ENCODE measurements at regions not wholly inside any gene's neighbourhood (a gene's known extent, or its start where the extent isn't known, plus 50 kb on each side); places are given as distances from the start of the nearest gene placed in this dataset.

DNA sequence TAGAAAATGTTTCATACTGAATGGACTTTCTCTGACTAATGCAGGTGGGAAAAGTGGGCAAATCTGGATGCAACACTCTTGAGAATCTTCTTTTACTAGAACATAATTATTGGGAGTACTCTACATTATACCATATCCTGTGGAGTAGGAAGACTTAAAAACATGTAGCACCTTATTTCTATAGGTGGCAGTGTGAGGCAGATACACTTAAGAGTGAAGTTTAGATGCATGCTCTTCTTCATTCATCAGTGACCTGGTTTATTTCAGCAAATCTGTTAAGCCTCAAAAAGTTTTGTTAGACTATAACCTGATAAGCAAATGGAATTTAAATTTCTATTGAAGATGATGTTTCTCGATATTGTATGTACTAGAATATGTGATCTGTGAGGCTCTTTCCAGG, 1087.1 kb upstream of the LRRN3 start:
- DNase-seq (ENCODE audit: low read depth): peak; percentile 2
- TF ChIP-seq, protein P1, sequence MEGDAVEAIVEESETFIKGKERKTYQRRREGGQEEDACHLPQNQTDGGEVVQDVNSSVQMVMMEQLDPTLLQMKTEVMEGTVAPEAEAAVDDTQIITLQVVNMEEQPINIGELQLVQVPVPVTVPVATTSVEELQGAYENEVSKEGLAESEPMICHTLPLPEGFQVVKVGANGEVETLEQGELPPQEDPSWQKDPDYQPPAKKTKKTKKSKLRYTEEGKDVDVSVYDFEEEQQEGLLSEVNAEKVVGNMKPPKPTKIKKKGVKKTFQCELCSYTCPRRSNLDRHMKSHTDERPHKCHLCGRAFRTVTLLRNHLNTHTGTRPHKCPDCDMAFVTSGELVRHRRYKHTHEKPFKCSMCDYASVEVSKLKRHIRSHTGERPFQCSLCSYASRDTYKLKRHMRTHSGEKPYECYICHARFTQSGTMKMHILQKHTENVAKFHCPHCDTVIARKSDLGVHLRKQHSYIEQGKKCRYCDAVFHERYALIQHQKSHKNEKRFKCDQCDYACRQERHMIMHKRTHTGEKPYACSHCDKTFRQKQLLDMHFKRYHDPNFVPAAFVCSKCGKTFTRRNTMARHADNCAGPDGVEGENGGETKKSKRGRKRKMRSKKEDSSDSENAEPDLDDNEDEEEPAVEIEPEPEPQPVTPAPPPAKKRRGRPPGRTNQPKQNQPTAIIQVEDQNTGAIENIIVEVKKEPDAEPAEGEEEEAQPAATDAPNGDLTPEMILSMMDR (conservative IDR thresholded peaks at IDR 0.05; ENCODE audit: low read depth, low read length): no peak
- no peak overlapping the region for H3K4me3 ChIP-seq (ENCODE audit: low read depth, low read length)

DNA sequence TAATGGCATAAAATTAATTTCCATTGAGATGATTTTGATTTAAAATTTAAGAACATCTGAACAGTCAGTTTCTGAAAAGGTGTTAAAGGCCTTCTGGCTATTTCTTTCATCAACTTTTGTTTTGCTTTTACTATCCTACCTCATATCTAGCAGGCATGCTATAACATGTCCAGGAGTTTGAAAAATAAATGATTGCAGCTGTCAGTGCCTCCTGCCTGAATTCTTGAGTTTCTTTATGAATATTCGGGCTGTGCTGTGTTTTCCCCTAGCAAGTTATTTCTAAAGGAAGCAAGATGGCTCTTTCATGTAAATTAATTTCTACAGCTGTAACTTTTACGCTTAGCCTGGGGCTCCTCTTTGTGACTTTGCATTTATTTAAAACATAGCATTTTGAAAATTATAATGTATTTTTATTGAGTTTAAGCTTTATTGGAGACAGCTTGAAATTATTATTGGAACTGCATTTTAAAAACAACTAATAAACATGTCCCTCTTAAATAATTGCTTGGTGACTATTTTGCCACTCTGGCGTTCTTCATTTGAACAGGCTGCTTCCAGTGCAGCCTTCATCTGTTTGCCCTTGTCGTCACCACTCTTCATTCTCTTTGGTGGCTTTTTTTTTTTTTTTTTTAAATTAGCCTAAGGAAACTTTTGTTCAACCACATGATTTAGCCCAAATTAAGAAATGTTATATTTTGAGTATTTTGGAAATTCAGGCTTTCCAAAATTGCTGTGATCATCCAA, 1083.4 kb upstream of the LRRN3 start:
- H3K4me3 ChIP-seq (ENCODE audit: low read depth, low read length): no peak overlapping the region
- DNase-seq (ENCODE audit: low read depth): no peak
- TF ChIP-seq, protein P1 (conservative IDR thresholded peaks at IDR 0.05; ENCODE audit: low read depth, low read length): no peak

DNA sequence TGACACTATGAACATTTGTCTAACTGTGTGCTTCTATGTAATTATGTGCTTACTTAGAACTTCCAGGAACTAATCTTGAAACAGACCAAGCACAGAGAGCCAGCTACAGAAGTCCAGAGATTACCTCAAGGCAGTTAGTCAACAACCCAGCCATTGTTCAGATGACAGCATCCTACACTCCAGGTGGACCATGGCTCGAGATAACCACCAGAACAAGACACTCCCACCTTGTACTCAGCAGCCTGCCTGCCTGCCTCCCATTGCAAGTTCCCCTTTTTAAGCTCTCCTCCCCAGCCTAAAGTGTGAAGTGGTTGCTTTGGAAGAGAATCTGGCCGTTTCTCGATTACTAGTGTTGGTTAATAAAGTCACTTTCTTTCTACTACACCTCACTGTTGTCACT, 1080.6 kb upstream of the LRRN3 start:
- no peak overlapping the region for H3K4me3 ChIP-seq (ENCODE audit: low read depth, low read length)
- TF ChIP-seq, protein P1 (conservative IDR thresholded peaks at IDR 0.05; ENCODE audit: low read depth, low read length): no peak

DNA sequence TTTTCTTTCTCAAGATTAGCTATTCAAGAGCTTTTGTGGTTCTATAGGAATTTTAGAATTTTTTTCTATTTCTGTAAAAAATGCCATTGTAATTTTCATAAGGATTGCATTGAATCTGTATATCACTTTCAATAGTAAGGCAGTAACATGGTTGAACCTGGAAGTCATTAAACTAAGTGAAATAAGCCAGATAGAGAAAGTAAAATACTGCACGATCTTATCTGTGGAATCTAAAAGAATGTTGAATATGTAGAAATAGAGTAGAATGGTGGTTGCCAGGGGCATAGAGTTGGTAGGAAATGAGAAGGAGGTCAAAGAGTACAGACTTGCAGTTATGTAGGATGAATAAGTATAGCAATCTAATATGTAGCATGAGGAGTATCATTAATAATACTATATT, 1073.5 kb upstream of the LRRN3 start:
- TF ChIP-seq, protein P1 (conservative IDR thresholded peaks at IDR 0.05; ENCODE audit: low read depth, low read length): no peak
- peak; percentile 1 for DNase-seq (ENCODE audit: low read depth)

More for the DNA sequence above, 1080.6 kb upstream of the LRRN3 start:
- no peak for DNase-seq (ENCODE audit: low read depth)

GRCh38 chr7:110027385-110027784, 1063.5 kb upstream of the LRRN3 start:
- no peak overlapping the region for H3K4me3 ChIP-seq (ENCODE audit: low read depth, low read length)
- TF ChIP-seq, protein P1 (conservative IDR thresholded peaks at IDR 0.05; ENCODE audit: low read depth, low read length): no peak
- no peak for DNase-seq (ENCODE audit: low read depth)

More for the DNA sequence above, 1073.5 kb upstream of the LRRN3 start:
- H3K4me3 ChIP-seq (ENCODE audit: low read depth, low read length): no peak overlapping the region

DNA sequence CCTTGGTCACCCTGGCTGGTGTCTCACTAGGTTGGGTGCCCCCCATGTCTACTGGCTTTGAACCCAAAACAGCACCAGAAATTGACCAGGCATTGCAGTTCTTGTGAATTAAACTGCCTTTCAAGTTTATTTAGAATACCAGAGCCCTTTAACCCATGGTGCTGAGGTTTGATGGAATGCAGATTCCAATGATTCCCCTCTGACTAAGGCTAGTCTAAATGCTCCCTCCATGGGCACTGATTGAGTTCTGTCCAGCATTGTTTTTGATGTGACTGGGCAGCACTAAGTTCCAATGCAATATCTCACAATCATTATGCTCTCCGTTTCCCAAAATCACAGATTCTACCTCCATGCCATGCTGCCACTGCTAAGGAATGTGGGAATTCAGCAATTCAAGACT, 1047.4 kb upstream of the LRRN3 start:
- no peak overlapping the region for H3K4me3 ChIP-seq (ENCODE audit: low read depth, low read length)
- DNase-seq (ENCODE audit: low read depth): no peak
- TF ChIP-seq, protein P1 (conservative IDR thresholded peaks at IDR 0.05; ENCODE audit: low read depth, low read length): no peak

- TF ChIP-seq, protein P1 (conservative IDR thresholded peaks at IDR 0.05; ENCODE audit: low read depth, low read length): no peak
- no peak for DNase-seq (ENCODE audit: low read depth)
These were observed 1040.1 kb upstream of the LRRN3 start for GRCh38 chr7:110050785-110051184.

More at GRCh38 chr7:110050785-110051184, 1040.1 kb upstream of the LRRN3 start:
- no peak overlapping the region for H3K4me3 ChIP-seq (ENCODE audit: low read depth, low read length)
